ENCODE measurements at regions not wholly inside any gene's neighbourhood (a gene's known extent, or its start where the extent isn't known, plus 50 kb on each side); places are given as distances from the start of the nearest gene placed in this dataset.

DNA sequence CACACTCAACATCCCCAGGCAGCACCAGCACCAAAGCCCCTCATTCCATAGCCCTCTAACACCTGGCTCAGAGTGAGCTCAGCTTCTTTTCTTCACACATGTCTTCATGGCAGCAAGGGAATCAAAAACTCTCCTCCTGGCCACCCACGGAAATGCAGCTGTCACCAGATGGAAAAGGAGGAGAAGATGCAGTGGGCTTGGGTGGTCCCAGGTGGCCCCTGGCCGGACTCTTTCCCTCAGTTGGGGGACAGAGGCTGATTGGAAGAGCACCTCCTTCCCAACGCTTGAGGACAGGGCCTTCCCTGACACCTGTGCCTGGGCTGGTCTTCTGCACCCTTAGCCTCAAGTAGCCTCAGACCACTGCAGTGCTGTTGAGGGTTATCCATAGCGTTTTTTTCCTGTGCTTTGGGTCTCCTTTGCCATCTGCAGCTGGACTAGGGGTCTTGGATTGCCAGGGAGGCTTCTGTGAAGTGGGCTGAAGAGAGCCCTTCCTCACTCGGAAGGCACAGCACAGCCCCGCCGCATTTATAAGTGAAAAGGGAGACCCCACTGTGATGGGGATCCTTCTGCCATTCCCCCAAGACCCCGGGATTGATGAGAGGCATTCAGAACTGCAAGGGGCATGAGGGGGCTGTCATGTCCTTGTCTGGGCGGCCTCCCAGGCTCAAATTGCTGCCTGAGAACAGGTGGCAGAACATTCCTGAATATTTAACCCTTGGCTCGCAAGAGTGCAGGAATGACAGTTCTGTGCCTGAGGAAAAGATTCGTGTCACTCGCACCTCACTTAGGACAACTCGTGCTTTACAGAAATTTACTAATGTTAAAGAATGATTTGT lies 200.0 kb downstream of the AUH start:
- no peak for DNase-seq

DNA sequence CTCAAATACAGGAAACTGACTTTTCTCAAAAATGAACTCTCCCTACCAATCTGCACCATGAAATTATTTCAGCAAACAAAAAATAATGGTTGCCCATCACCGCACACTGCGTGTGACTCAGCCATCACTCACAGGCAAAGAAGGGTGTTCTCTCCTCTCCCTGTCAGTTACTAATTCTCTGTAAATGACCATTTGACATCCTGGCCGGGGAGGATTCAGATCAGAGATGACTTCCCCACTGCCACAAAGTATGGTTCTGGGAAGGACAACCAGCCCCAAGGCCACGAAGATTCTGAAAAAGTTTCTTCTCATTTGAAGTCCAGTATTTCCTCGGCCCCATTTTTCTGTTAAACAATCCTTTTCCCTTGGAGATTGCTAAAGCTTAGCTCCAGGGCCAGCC lies 199.4 kb downstream of the AUH start:
- no peak for DNase-seq

- DNase-seq: peak; percentile 6
Measured at GRCh38 chr9:91162784-91163443, 198.8 kb downstream of the AUH start.

DNA sequence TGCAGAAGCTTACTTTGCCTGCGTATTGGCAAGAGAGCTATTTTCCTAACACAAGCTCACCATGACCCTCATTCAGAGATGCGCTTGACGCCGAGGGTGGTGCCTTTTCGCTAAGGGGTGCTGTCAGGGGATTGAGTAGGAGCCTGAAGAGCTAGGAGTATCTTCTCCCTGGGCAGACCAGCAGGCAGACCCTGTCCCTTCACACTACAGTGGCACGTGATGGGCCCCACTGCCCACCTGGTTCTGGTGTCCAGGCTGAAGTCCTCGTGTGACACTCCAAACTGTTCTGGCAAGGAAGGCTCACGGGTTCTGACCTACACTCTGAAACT lies 198.3 kb downstream of the AUH start:
- DNase-seq: no peak

GRCh38 chr9:91163773-91164471 lies 197.8 kb downstream of the AUH start:
- DNase-seq: no peak
